CD14-positive monocyte (primary cell): ENCODE measurements at regions not wholly inside any gene's neighbourhood (a gene's known extent, or its start where the extent isn't known, plus 50 kb on each side); places are given as distances from the start of the nearest gene placed in this dataset.

Source experiments
- DNase-seq, 3 donors: peaks; one replicate each; pipeline ENCODE4 v3.0.0-alpha.2; 2011 to 2022
- H2AFZ ChIP-seq: 2 replicates; pipeline ENCODE4 v1.6.0; 2012; ENCODE audit warnings: mild to moderate bottlenecking, low read depth, low read length, inconsistent platforms; ENCODE audit not compliant: insufficient read depth, poor library complexity, severe bottlenecking
- H3K27ac ChIP-seq, 2 donors: 1 replicate in 1 of 2; 2 replicates in 1 of 2; pipeline ENCODE4 v1.5.1; 2012 to 2013; ENCODE audit warnings: low read length in 2 of 2, control low read depth in 1 of 2, inconsistent platforms in 1 of 2, low read depth in 1 of 2, mild to moderate bottlenecking in 1 of 2
- H3K27me3 ChIP-seq, 2 donors: one replicate each; pipeline versions ENCODE4 v1.6.0 to v1.6.1; 2011 to 2013; ENCODE audit warnings: low read length in 2 of 2; ENCODE audit not compliant: control insufficient read depth in 2 of 2, insufficient read depth in 2 of 2
- H3K36me3 ChIP-seq, 2 donors: replicated peaks in 1 of 2; 1 replicate in 1 of 2; 2 replicates in 1 of 2; pipeline versions ENCODE4 v1.5.1 to v1.6.1; 2012 to 2013; ENCODE audit warnings: low read length in 2 of 2, control low read depth in 1 of 2, inconsistent platforms in 1 of 2, mild to moderate bottlenecking in 1 of 2; ENCODE audit not compliant: insufficient read depth in 2 of 2, control insufficient read depth in 1 of 2
- H3K4me1 ChIP-seq, 2 donors: 1 replicate in 1 of 2; 2 replicates in 1 of 2; pipeline versions ENCODE4 v1.5.1 to v1.6.1; 2012 to 2013; ENCODE audit warnings: low read length in 2 of 2, control low read depth in 1 of 2, inconsistent platforms in 1 of 2, mild to moderate bottlenecking in 1 of 2, moderate library complexity in 1 of 2; ENCODE audit not compliant: insufficient read depth in 2 of 2, control insufficient read depth in 1 of 2
- H3K4me2 ChIP-seq: replicated peaks from 2 replicates; pipeline ENCODE3; 2012; ENCODE audit warnings: low read length, moderate library complexity, mild to moderate bottlenecking; ENCODE audit not compliant: poor library complexity, severe bottlenecking; ENCODE audit errors: extremely low read depth
- H3K4me3 ChIP-seq, 3 experiments: fragments of 200-600 bp in 1 of 3; sonication (generic) in 1 of 3; replicated peaks in 1 of 3; 1 replicate in 2 of 3; 2 replicates in 1 of 3; pipeline ENCODE4 v1.5.1; 2011 to 2013; ENCODE audit warnings: low read length in 3 of 3, mild to moderate bottlenecking in 3 of 3, control low read depth in 2 of 3, low read depth in 2 of 3, inconsistent platforms in 1 of 3, moderate library complexity in 1 of 3
- H3K79me2 ChIP-seq: 2 replicates; pipeline ENCODE4 v1.6.0; 2012; ENCODE audit warnings: mild to moderate bottlenecking, control low read depth, inconsistent platforms, low read length, moderate library complexity; ENCODE audit not compliant: insufficient read depth
- H3K9ac ChIP-seq: 2 replicates; pipeline ENCODE4 v1.6.0; 2017; ENCODE audit warnings: low read length, mild to moderate bottlenecking; ENCODE audit not compliant: insufficient read depth, poor library complexity, severe bottlenecking
- H3K9me3 ChIP-seq, 2 donors: replicated peaks in 1 of 2; 1 replicate in 1 of 2; 2 replicates in 1 of 2; pipeline versions ENCODE4 v1.5.1 to v1.6.1; 2012 to 2013; ENCODE audit warnings: low read length in 2 of 2, control low read depth in 1 of 2; ENCODE audit not compliant: control insufficient read depth in 1 of 2, insufficient read depth in 1 of 2
- H4K20me1 ChIP-seq: 2 replicates; pipeline ENCODE4 v1.6.0; 2012; ENCODE audit warnings: mild to moderate bottlenecking, low read length, control low read depth, moderate library complexity; ENCODE audit not compliant: insufficient read depth
- H3K27ac Mint-ChIP-seq, 7 donors: one replicate each; pipeline ENCODE4 v1.8.0; 2020; ENCODE audit warnings: mild to moderate bottlenecking in 7 of 7, mixed read lengths in 7 of 7, moderate library complexity in 6 of 7, inconsistent platforms in 2 of 7
- H3K27me3 Mint-ChIP-seq, 3 donors: one replicate each; pipeline ENCODE4 v1.8.0; 2021 to 2022; ENCODE audit warnings: low read depth in 3 of 3, mild to moderate bottlenecking in 3 of 3, mixed read lengths in 3 of 3, moderate library complexity in 3 of 3, inconsistent platforms in 1 of 3
- H3K36me3 Mint-ChIP-seq, 2 donors: one replicate each; pipeline ENCODE4 v1.8.0; 2020; ENCODE audit warnings: mixed read lengths in 2 of 2, inconsistent platforms in 1 of 2, mild to moderate bottlenecking in 1 of 2
- H3K4me1 Mint-ChIP-seq: one replicate; pipeline ENCODE4 v1.8.0; 2020; ENCODE audit warnings: mild to moderate bottlenecking, mixed read lengths
- H3K4me3 Mint-ChIP-seq, 2 donors: one replicate each; pipeline ENCODE4 v1.8.0; 2020; ENCODE audit warnings: mild to moderate bottlenecking in 2 of 2, mixed read lengths in 2 of 2, moderate library complexity in 1 of 2
- H3K9me3 Mint-ChIP-seq, 7 donors: one replicate each; pipeline ENCODE4 v1.8.0; 2020 to 2022; ENCODE audit warnings: mixed read lengths in 7 of 7, mild to moderate bottlenecking in 6 of 7, moderate library complexity in 6 of 7, inconsistent platforms in 2 of 7
- WGBS: methylation state at CpG from one replicate; pipeline ENCODE4 v1.1.5; 2013; ENCODE audit warnings: missing lambda C conversion rate; ENCODE audit not compliant: insufficient coverage; 5-methylcytosine and 5-hydroxymethylcytosine counted together
- intact Hi-C, 2 donors: fragments of 100-400 bp; cut with micrococcal nuclease; formaldehyde crosslinking; loops; one replicate each; pipeline versions ENCODE4 v1.15.0 to v1.15.1; 2023
- TF ChIP-seq, protein P1 (sequence below): fragments of 200-600 bp; IDR thresholded peaks from one replicate; pipeline ENCODE4 v1.8.0; 2022; ENCODE audit warnings: antibody characterized with exemption, mild to moderate bottlenecking

GRCh38 chr5:109522404-109522803 lies 112.6 kb upstream of the PJA2 start:
- Histone ChIP-seq H3K9me3 (no peaks in the 10 kb centered on the region), H3K79me2 (no peaks in the 10 kb centered on the region), H3K27me3 (no peaks in the 10 kb centered on the region), H3K27ac (no peak overlapping the region), H3K4me1 (no peaks in the 10 kb centered on the region), H3K4me3 (no peak overlapping the region), H3K9ac (no peak overlapping the region), H3K36me3 (no peaks in the 10 kb centered on the region), H3K4me2 (no peak overlapping the region), H2AFZ (no peak overlapping the region), H4K20me1 (no peaks in the 10 kb centered on the region)
- intact Hi-C loops: no loop called here
- H3K36me3 Mint-ChIP-seq: no peaks in the 10 kb centered on the region
- H3K4me1 Mint-ChIP-seq: no peaks in the 10 kb centered on the region
- H3K9me3 Mint-ChIP-seq: peaks cover 0 to 6% (median 2%) of the 10 kb centered on the region in 7 donors
- no peak overlapping the region for H3K27ac Mint-ChIP-seq
- no peak overlapping the region for H3K4me3 Mint-ChIP-seq
- peaks cover 0 to 2% (median 0%) of the 10 kb centered on the region in 3 donors for H3K27me3 Mint-ChIP-seq
- TF ChIP-seq, protein P1, sequence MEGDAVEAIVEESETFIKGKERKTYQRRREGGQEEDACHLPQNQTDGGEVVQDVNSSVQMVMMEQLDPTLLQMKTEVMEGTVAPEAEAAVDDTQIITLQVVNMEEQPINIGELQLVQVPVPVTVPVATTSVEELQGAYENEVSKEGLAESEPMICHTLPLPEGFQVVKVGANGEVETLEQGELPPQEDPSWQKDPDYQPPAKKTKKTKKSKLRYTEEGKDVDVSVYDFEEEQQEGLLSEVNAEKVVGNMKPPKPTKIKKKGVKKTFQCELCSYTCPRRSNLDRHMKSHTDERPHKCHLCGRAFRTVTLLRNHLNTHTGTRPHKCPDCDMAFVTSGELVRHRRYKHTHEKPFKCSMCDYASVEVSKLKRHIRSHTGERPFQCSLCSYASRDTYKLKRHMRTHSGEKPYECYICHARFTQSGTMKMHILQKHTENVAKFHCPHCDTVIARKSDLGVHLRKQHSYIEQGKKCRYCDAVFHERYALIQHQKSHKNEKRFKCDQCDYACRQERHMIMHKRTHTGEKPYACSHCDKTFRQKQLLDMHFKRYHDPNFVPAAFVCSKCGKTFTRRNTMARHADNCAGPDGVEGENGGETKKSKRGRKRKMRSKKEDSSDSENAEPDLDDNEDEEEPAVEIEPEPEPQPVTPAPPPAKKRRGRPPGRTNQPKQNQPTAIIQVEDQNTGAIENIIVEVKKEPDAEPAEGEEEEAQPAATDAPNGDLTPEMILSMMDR: no peak
- no peak for DNase-seq
- no CpG with 5 or more reads among the region's 1 CpG for WGBS

DNA sequence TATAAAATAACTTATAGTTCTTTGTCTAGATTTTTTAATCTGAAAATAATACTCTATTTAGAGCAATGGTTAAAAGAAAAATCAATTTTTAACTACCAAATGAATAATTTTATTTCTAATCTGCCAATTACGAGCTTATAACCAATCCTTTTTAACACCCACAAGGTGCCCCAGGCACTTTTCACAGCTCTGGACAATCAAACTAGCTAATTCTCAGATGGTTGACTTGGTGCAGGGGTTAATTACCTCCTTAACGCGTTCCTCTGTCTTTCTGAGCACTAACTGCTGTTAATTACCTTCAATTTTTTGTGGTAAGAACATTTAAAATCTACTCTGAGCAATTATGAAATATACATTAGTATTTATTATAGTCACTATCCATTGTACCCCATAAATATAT lies 109.6 kb upstream of the PJA2 start:
- DNase-seq: no peak
- no peak overlapping the region for H3K27ac Mint-ChIP-seq

More for the DNA sequence above, 109.6 kb upstream of the PJA2 start:
- Histone ChIP-seq H2AFZ (no peak overlapping the region), H3K36me3 (no peaks in the 10 kb centered on the region), H3K79me2 (no peaks in the 10 kb centered on the region), H3K9me3 (no peaks in the 10 kb centered on the region), H3K4me3 (no peak overlapping the region), H3K4me1 (no peaks in the 10 kb centered on the region), H3K27ac (no peak overlapping the region), H3K9ac (no peak overlapping the region), H3K4me2 (no peak overlapping the region), H4K20me1 (no peaks in the 10 kb centered on the region), H3K27me3 (no peaks in the 10 kb centered on the region)
- Mint-ChIP-seq H3K4me1 (peaks cover 5% of the 10 kb centered on the region), H3K27me3 (peaks cover 0 to 4% (median 0%) of the 10 kb centered on the region in 3 donors), H3K9me3 (peaks cover 0 to 9% (median 2%) of the 10 kb centered on the region in 7 donors), H3K36me3 (no peaks in the 10 kb centered on the region), H3K4me3 (no peak overlapping the region)
- TF ChIP-seq, protein P1: no peak
- no CpG with 5 or more reads among the region's 3 CpGs for WGBS
- intact Hi-C loops: no loop called here
